ENCODE measurements at regions not wholly inside any gene's neighbourhood (a gene's known extent, or its start where the extent isn't known, plus 50 kb on each side); places are given as distances from the start of the nearest gene placed in this dataset.
A peak's percentile ranks its signal among the peaks of the same experiment; 100 is the strongest.

DNA sequence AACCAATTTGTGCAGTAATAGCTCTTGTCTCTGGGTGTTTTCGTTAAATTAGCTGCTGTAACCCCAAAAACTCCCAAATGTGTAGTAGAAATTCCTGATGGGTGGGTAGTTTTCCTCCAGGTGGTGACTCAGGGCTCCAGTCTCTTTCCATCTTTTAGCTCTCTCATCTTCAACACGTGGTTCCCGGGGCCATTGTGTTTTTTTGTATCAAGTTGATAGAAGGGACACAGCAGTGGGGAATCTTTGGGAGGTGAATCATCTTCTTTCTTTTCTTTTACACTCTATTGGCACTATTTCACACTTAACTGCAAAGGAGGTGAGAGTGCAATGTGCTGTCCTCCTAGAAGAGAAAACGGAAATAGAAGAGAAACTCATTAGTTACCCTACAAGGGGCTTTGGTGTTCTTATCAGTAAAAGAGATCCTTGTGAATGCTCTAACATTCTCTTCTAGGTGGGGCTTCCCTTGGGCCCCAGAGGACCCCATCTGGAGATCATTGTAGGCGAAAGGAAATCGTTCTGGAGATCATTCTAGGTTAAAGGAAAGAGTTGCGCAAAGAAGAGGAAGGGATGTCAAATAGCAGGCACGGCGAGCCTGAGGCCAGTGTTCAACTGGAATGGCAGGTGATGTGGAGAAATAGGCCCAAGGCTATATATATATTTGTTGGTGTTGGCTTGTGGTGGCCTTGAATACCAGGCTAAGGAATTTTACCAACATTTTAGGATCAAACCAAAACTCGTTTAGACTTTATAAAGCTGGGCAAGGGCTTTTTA lies 68.2 kb upstream of the ACSL1 start:
- no peak for DNase-seq
- intact Hi-C loops (cut with micrococcal nuclease), result no loop called here
- Histone ChIP-seq H3K27me3 (ENCODE audit: control insufficient read depth, insufficient read depth, low read length) (no peaks in the 10 kb centered on the region), H3K4me3 (ENCODE audit: low read length) (no peak overlapping the region), H3K36me3 (ENCODE audit: control insufficient read depth, insufficient read depth, low read length) (no peaks in the 10 kb centered on the region), H3K4me1 (ENCODE audit: control insufficient read depth, insufficient read depth, low read length) (peaks cover 9% of the 10 kb centered on the region), H3K27ac (ENCODE audit: low read length) (no peak overlapping the region), H3K9me3 (ENCODE audit: control insufficient read depth, insufficient read depth, low read length) (no peaks in the 10 kb centered on the region)
- Mint-ChIP-seq H3K4me1 (no peaks in the 10 kb centered on the region), H3K36me3 (no peaks in the 10 kb centered on the region), H3K4me3 (no peak overlapping the region), H3K27me3 (ENCODE audit: low read depth in 2 of 2) (peaks cover 23 to 29% of the 10 kb centered on the region in 2 donors), H3K27ac (no peak overlapping the region), H3K9me3 (no peaks in the 10 kb centered on the region)
- TF ChIP-seq, protein P1, sequence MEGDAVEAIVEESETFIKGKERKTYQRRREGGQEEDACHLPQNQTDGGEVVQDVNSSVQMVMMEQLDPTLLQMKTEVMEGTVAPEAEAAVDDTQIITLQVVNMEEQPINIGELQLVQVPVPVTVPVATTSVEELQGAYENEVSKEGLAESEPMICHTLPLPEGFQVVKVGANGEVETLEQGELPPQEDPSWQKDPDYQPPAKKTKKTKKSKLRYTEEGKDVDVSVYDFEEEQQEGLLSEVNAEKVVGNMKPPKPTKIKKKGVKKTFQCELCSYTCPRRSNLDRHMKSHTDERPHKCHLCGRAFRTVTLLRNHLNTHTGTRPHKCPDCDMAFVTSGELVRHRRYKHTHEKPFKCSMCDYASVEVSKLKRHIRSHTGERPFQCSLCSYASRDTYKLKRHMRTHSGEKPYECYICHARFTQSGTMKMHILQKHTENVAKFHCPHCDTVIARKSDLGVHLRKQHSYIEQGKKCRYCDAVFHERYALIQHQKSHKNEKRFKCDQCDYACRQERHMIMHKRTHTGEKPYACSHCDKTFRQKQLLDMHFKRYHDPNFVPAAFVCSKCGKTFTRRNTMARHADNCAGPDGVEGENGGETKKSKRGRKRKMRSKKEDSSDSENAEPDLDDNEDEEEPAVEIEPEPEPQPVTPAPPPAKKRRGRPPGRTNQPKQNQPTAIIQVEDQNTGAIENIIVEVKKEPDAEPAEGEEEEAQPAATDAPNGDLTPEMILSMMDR (IDR thresholded peaks at IDR 0.05), result no peak
- 81% methylated on average over 7 of the region's 10 CpGs for WGBS (ENCODE audit: insufficient coverage)
- ATAC-seq, result no peak

DNA sequence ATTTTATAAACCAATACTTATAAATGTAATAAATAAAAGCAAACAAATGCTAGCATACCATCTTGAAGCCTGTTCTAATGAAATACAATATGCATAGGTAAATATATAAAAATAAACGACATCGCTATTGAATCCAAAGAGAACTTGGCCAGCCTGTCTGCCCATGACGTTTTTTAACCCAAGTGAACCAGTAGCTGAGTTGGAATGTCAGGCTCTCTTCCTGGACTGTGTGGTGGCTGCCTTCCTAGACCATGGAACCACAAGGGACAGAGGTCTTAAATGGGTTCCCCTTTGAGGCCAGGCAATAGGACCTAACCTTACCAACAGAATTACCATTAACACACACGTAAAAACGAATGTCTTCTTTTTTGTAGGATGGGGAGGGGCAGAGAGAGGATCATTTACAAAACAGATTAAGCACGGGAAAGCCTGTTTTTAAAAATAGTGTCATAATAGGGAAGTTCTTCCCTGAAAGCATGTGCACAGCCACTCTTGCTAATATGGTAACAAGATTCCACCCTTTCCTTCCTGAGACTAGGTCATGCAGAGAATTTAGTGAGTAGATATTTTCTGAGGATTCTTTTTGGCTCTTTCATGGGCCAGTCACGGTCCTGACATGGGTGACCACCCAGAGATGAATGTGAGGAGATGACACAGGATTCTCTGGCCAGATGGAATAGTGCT lies 69.4 kb upstream of the ACSL1 start:
- Histone ChIP-seq H3K27me3 (ENCODE audit: control insufficient read depth, insufficient read depth, low read length) (no peaks in the 10 kb centered on the region), H3K9me3 (ENCODE audit: control insufficient read depth, insufficient read depth, low read length) (no peaks in the 10 kb centered on the region), H3K36me3 (ENCODE audit: control insufficient read depth, insufficient read depth, low read length) (no peaks in the 10 kb centered on the region), H3K4me3 (ENCODE audit: low read length) (no peak overlapping the region), H3K27ac (ENCODE audit: low read length) (no peak overlapping the region), H3K4me1 (ENCODE audit: control insufficient read depth, insufficient read depth, low read length) (peaks cover 9% of the 10 kb centered on the region)
- no peak overlapping the region for H3K27ac Mint-ChIP-seq
- DNase-seq, result no peak
- TF ChIP-seq, protein P1 (IDR thresholded peaks at IDR 0.05), result no peak
- H3K9me3 Mint-ChIP-seq, result no peaks in the 10 kb centered on the region
- H3K36me3 Mint-ChIP-seq, result no peaks in the 10 kb centered on the region
- no peak overlapping the region for H3K4me3 Mint-ChIP-seq
- no peak for ATAC-seq
- peaks cover 23 to 28% of the 10 kb centered on the region in 2 donors for H3K27me3 Mint-ChIP-seq (ENCODE audit: low read depth in 2 of 2)
- 53% methylated on average over 5 of the region's 7 CpGs for WGBS (ENCODE audit: insufficient coverage)
- no peaks in the 10 kb centered on the region for H3K4me1 Mint-ChIP-seq
- intact Hi-C loops (cut with micrococcal nuclease), result no loop called here

DNA sequence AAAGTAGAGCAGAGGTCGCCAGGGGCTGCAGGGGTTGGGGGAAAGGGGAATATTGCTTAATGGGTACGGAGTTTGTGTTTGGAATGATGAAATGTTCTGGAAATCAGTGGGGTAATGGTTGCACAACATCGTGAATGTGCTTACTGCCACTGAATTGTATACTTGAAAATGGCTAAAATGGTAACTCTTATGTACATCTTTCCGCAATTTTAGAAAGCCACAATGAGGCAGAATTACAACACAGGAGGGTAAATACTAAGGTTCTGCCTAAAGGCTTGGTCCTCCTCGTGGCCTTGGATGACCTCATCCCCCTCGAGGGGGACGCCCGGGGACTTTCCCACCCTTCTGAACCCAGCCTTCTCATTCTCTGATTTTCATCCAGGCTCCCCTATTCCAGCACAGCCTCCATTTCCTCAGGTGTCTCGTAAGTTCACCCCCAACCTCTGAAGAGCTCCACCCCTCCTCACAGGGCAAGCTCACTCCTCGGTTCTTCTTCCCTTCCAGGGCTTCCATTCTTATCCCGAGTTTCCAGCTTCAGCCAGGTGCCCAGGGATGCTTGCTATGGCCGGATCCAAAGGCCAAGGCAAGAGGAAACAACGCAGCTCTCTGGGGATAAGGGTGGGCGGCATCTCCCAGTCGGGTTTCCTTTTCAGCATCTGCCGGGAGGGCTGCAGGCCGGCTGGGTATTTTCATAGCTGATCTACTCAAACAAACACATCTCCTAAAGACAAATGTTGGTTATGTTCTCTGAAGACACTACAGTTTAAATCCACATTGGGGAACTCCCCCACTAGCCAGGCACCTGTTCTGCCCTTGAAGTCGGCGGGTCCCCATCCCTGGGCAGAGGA lies 71.3 kb upstream of the ACSL1 start:
- Histone ChIP-seq H3K4me1 (ENCODE audit: control insufficient read depth, insufficient read depth, low read length) (peaks cover 9% of the 10 kb centered on the region), H3K36me3 (ENCODE audit: control insufficient read depth, insufficient read depth, low read length) (no peaks in the 10 kb centered on the region), H3K27me3 (ENCODE audit: control insufficient read depth, insufficient read depth, low read length) (no peaks in the 10 kb centered on the region), H3K27ac (ENCODE audit: low read length) (no peak overlapping the region), H3K9me3 (ENCODE audit: control insufficient read depth, insufficient read depth, low read length) (no peaks in the 10 kb centered on the region), H3K4me3 (ENCODE audit: low read length) (no peak overlapping the region)
- intact Hi-C loops (cut with micrococcal nuclease), result no loop called here
- H3K36me3 Mint-ChIP-seq, result no peaks in the 10 kb centered on the region
- H3K27ac Mint-ChIP-seq, result no peak overlapping the region
- H3K4me3 Mint-ChIP-seq, result no peak overlapping the region
- TF ChIP-seq, protein P1 (IDR thresholded peaks at IDR 0.05), result no peak
- DNase-seq, result no peak
- H3K9me3 Mint-ChIP-seq, result no peaks in the 10 kb centered on the region
- H3K4me1 Mint-ChIP-seq, result no peaks in the 10 kb centered on the region
- peaks cover 22 to 23% of the 10 kb centered on the region in 2 donors for H3K27me3 Mint-ChIP-seq (ENCODE audit: low read depth in 2 of 2)
- peak in 1 of 3 donors; percentile 49 for ATAC-seq
- WGBS (ENCODE audit: insufficient coverage), result 71% methylated on average over 19 of the region's 19 CpGs
